ENCODE measurements at regions not wholly inside any gene's neighbourhood (a gene's known extent, or its start where the extent isn't known, plus 50 kb on each side); places are given as distances from the start of the nearest gene placed in this dataset.

GRCh38 chr16:47927330-47927729 is 228.5 kb downstream of the ABCC12 start:
- no peaks in the 10 kb centered on the region for H3K4me1 ChIP-seq (ENCODE audit: control insufficient read depth in 1 of 2, insufficient read depth in 2 of 2, low read length in 2 of 2)
- no peaks in the 10 kb centered on the region for H3K27me3 ChIP-seq (ENCODE audit: control insufficient read depth in 1 of 2, insufficient read depth in 2 of 2, low read length in 2 of 2)
- H3K9ac ChIP-seq (ENCODE audit: low read depth in 1 of 2, low read length in 2 of 2), result no peak overlapping the region
- no peak overlapping the region for H3K4me3 ChIP-seq (ENCODE audit: low read depth in 1 of 2, low read length in 2 of 2)
- no peak overlapping the region for H3K27ac ChIP-seq (ENCODE audit: low read depth, low read length)
- no peaks in the 10 kb centered on the region for H3K36me3 ChIP-seq (ENCODE audit: control insufficient read depth in 1 of 2, insufficient read depth in 2 of 2, low read length in 2 of 2)
- no peaks in the 10 kb centered on the region for H3K9me3 ChIP-seq (ENCODE audit: control insufficient read depth in 1 of 2, low read length in 2 of 2)

GRCh38 chr16:47925811-47926460 is 229.9 kb downstream of the ABCC12 start:
- Histone ChIP-seq H3K9ac (ENCODE audit: low read depth in 1 of 2, low read length in 2 of 2) (no peak overlapping the region), H3K4me1 (ENCODE audit: control insufficient read depth in 1 of 2, insufficient read depth in 2 of 2, low read length in 2 of 2) (no peaks in the 10 kb centered on the region), H3K27me3 (ENCODE audit: control insufficient read depth in 1 of 2, insufficient read depth in 2 of 2, low read length in 2 of 2) (no peaks in the 10 kb centered on the region), H3K9me3 (ENCODE audit: control insufficient read depth in 1 of 2, low read length in 2 of 2) (no peaks in the 10 kb centered on the region), H3K4me3 (ENCODE audit: low read depth in 1 of 2, low read length in 2 of 2) (no peak overlapping the region), H3K27ac (ENCODE audit: low read depth, low read length) (no peak overlapping the region), H3K36me3 (ENCODE audit: control insufficient read depth in 1 of 2, insufficient read depth in 2 of 2, low read length in 2 of 2) (no peaks in the 10 kb centered on the region)

DNA sequence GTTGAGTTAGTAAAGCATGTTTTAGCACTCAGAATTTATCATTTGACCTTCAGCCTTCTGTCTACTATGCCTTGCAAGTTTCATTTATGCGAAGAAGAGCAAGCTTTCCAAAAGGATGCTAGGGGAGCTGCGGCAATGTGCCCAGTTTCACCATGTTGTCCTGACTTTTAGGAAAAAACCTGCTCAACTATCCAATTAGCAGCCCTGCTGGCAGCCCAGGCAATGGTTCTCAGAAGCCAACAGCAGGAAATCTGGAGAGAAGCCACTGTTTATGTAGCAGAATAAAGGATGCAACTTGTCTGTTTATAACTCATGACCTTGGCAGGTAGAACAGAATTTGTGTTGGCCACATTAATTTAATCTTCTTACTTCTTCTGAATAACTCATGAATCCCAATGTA is 230.8 kb downstream of the ABCC12 start:
- Histone ChIP-seq H3K4me3 (ENCODE audit: low read depth in 1 of 2, low read length in 2 of 2) (no peak overlapping the region), H3K27ac (ENCODE audit: low read depth, low read length) (no peak overlapping the region), H3K27me3 (ENCODE audit: control insufficient read depth in 1 of 2, insufficient read depth in 2 of 2, low read length in 2 of 2) (no peaks in the 10 kb centered on the region), H3K36me3 (ENCODE audit: control insufficient read depth in 1 of 2, insufficient read depth in 2 of 2, low read length in 2 of 2) (no peaks in the 10 kb centered on the region), H3K9me3 (ENCODE audit: control insufficient read depth in 1 of 2, low read length in 2 of 2) (no peaks in the 10 kb centered on the region), H3K9ac (ENCODE audit: low read depth in 1 of 2, low read length in 2 of 2) (no peak overlapping the region), H3K4me1 (ENCODE audit: control insufficient read depth in 1 of 2, insufficient read depth in 2 of 2, low read length in 2 of 2) (no peaks in the 10 kb centered on the region)

GRCh38 chr16:47921535-47921934 is 234.3 kb downstream of the ABCC12 start:
- no peaks in the 10 kb centered on the region for H3K36me3 ChIP-seq (ENCODE audit: control insufficient read depth in 1 of 2, insufficient read depth in 2 of 2, low read length in 2 of 2)
- no peaks in the 10 kb centered on the region for H3K4me1 ChIP-seq (ENCODE audit: control insufficient read depth in 1 of 2, insufficient read depth in 2 of 2, low read length in 2 of 2)
- H3K27ac ChIP-seq (ENCODE audit: low read depth, low read length), result no peak overlapping the region
- H3K9me3 ChIP-seq (ENCODE audit: control insufficient read depth in 1 of 2, low read length in 2 of 2), result no peaks in the 10 kb centered on the region
- H3K9ac ChIP-seq (ENCODE audit: low read depth in 1 of 2, low read length in 2 of 2), result no peak overlapping the region
- no peaks in the 10 kb centered on the region for H3K27me3 ChIP-seq (ENCODE audit: control insufficient read depth in 1 of 2, insufficient read depth in 2 of 2, low read length in 2 of 2)
- H3K4me3 ChIP-seq (ENCODE audit: low read depth in 1 of 2, low read length in 2 of 2), result no peak overlapping the region

DNA sequence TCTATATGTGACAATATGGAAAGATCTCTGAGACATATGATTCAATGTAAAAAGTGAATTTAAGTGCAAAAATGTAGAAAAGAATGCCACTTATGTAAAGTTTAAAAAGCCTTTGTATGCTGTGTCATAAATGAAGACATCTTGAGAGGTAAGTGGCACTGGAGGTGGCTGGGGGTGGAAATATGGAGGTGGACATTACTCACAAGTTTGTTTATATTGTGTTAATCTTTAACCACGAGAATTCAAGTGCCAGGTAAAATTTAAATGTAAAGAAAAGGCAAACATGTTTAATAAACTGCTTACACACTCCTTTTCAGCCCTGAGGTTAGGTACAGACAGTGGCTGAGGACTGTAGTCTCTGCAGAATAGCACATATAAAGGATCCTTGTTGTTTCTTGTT is 235.1 kb downstream of the ABCC12 start:
- no peaks in the 10 kb centered on the region for H3K9me3 ChIP-seq (ENCODE audit: control insufficient read depth in 1 of 2, low read length in 2 of 2)
- H3K27me3 ChIP-seq (ENCODE audit: control insufficient read depth in 1 of 2, insufficient read depth in 2 of 2, low read length in 2 of 2), result no peaks in the 10 kb centered on the region
- no peak overlapping the region for H3K9ac ChIP-seq (ENCODE audit: low read depth in 1 of 2, low read length in 2 of 2)
- no peaks in the 10 kb centered on the region for H3K4me1 ChIP-seq (ENCODE audit: control insufficient read depth in 1 of 2, insufficient read depth in 2 of 2, low read length in 2 of 2)
- H3K4me3 ChIP-seq (ENCODE audit: low read depth in 1 of 2, low read length in 2 of 2), result no peak overlapping the region
- no peak overlapping the region for H3K27ac ChIP-seq (ENCODE audit: low read depth, low read length)
- H3K36me3 ChIP-seq (ENCODE audit: control insufficient read depth in 1 of 2, insufficient read depth in 2 of 2, low read length in 2 of 2), result no peaks in the 10 kb centered on the region

GRCh38 chr16:47917118-47917517 is 238.7 kb downstream of the ABCC12 start:
- H3K4me1 ChIP-seq (ENCODE audit: control insufficient read depth in 1 of 2, insufficient read depth in 2 of 2, low read length in 2 of 2), result no peaks in the 10 kb centered on the region
- no peaks in the 10 kb centered on the region for H3K36me3 ChIP-seq (ENCODE audit: control insufficient read depth in 1 of 2, insufficient read depth in 2 of 2, low read length in 2 of 2)
- no peaks in the 10 kb centered on the region for H3K9me3 ChIP-seq (ENCODE audit: control insufficient read depth in 1 of 2, low read length in 2 of 2)
- no peak overlapping the region for H3K27ac ChIP-seq (ENCODE audit: low read depth, low read length)
- H3K4me3 ChIP-seq (ENCODE audit: low read depth in 1 of 2, low read length in 2 of 2), result no peak overlapping the region
- H3K9ac ChIP-seq (ENCODE audit: low read depth in 1 of 2, low read length in 2 of 2), result no peak overlapping the region
- no peaks in the 10 kb centered on the region for H3K27me3 ChIP-seq (ENCODE audit: control insufficient read depth in 1 of 2, insufficient read depth in 2 of 2, low read length in 2 of 2)

- Histone ChIP-seq H3K4me1 (ENCODE audit: control insufficient read depth in 1 of 2, insufficient read depth in 2 of 2, low read length in 2 of 2) (no peaks in the 10 kb centered on the region), H3K9ac (ENCODE audit: low read depth in 1 of 2, low read length in 2 of 2) (no peak overlapping the region), H3K36me3 (ENCODE audit: control insufficient read depth in 1 of 2, insufficient read depth in 2 of 2, low read length in 2 of 2) (no peaks in the 10 kb centered on the region), H3K27me3 (ENCODE audit: control insufficient read depth in 1 of 2, insufficient read depth in 2 of 2, low read length in 2 of 2) (no peaks in the 10 kb centered on the region), H3K27ac (ENCODE audit: low read depth, low read length) (no peak overlapping the region), H3K9me3 (ENCODE audit: control insufficient read depth in 1 of 2, low read length in 2 of 2) (no peaks in the 10 kb centered on the region), H3K4me3 (ENCODE audit: low read depth in 1 of 2, low read length in 2 of 2) (no peak overlapping the region)
Measured at GRCh38 chr16:47916266-47916665, 239.5 kb downstream of the ABCC12 start.

- peaks cover 0 to 3% of the 10 kb centered on the region in 2 donors for H3K9me3 ChIP-seq (ENCODE audit: control insufficient read depth in 1 of 2, low read length in 2 of 2)
- H3K9ac ChIP-seq (ENCODE audit: low read depth in 1 of 2, low read length in 2 of 2), result no peak overlapping the region
- no peaks in the 10 kb centered on the region for H3K4me1 ChIP-seq (ENCODE audit: control insufficient read depth in 1 of 2, insufficient read depth in 2 of 2, low read length in 2 of 2)
- no peaks in the 10 kb centered on the region for H3K36me3 ChIP-seq (ENCODE audit: control insufficient read depth in 1 of 2, insufficient read depth in 2 of 2, low read length in 2 of 2)
- no peak overlapping the region for H3K27ac ChIP-seq (ENCODE audit: low read depth, low read length)
- no peak overlapping the region for H3K4me3 ChIP-seq (ENCODE audit: low read depth in 1 of 2, low read length in 2 of 2)
- no peaks in the 10 kb centered on the region for H3K27me3 ChIP-seq (ENCODE audit: control insufficient read depth in 1 of 2, insufficient read depth in 2 of 2, low read length in 2 of 2)
Measured at GRCh38 chr16:47907109-47907508, 248.7 kb downstream of the ABCC12 start.

GRCh38 chr16:47905771-47906170 is 250.0 kb downstream of the ABCC12 start:
- H3K27me3 ChIP-seq (ENCODE audit: control insufficient read depth in 1 of 2, insufficient read depth in 2 of 2, low read length in 2 of 2), result no peaks in the 10 kb centered on the region
- H3K4me1 ChIP-seq (ENCODE audit: control insufficient read depth in 1 of 2, insufficient read depth in 2 of 2, low read length in 2 of 2), result no peaks in the 10 kb centered on the region
- H3K9ac ChIP-seq (ENCODE audit: low read depth in 1 of 2, low read length in 2 of 2), result no peak overlapping the region
- H3K27ac ChIP-seq (ENCODE audit: low read depth, low read length), result no peak overlapping the region
- peaks cover 0 to 3% of the 10 kb centered on the region in 2 donors for H3K9me3 ChIP-seq (ENCODE audit: control insufficient read depth in 1 of 2, low read length in 2 of 2)
- no peak overlapping the region for H3K4me3 ChIP-seq (ENCODE audit: low read depth in 1 of 2, low read length in 2 of 2)
- H3K36me3 ChIP-seq (ENCODE audit: control insufficient read depth in 1 of 2, insufficient read depth in 2 of 2, low read length in 2 of 2), result no peaks in the 10 kb centered on the region

DNA sequence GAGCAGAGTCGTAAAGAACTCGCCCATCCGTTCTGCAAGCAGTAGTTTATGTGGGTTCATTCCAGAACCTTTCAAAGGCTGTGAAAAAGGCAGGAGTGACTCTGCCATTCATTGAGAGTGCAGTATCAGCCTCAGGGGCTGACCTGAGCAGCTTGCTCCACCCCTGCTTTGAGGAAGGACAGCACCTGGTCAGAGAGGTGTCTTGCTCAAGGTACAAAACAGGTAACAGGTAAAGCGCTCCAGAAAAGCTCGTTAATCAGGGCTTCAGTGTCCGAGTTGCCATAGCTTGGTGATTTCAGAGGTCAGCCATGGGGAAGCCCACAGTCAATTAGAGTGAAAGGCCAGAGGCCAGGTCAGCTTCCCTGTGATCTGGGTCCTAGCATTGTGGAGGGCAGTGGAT is 251.1 kb downstream of the ABCC12 start:
- Histone ChIP-seq H3K36me3 (ENCODE audit: control insufficient read depth in 1 of 2, insufficient read depth in 2 of 2, low read length in 2 of 2) (no peaks in the 10 kb centered on the region), H3K9ac (ENCODE audit: low read depth in 1 of 2, low read length in 2 of 2) (no peak overlapping the region), H3K27me3 (ENCODE audit: control insufficient read depth in 1 of 2, insufficient read depth in 2 of 2, low read length in 2 of 2) (no peaks in the 10 kb centered on the region), H3K27ac (ENCODE audit: low read depth, low read length) (no peak overlapping the region), H3K4me1 (ENCODE audit: control insufficient read depth in 1 of 2, insufficient read depth in 2 of 2, low read length in 2 of 2) (no peaks in the 10 kb centered on the region), H3K9me3 (ENCODE audit: control insufficient read depth in 1 of 2, low read length in 2 of 2) (peaks cover 0 to 3% of the 10 kb centered on the region in 2 donors), H3K4me3 (ENCODE audit: low read depth in 1 of 2, low read length in 2 of 2) (no peak overlapping the region)

- Histone ChIP-seq H3K4me1 (ENCODE audit: control insufficient read depth in 1 of 2, insufficient read depth in 2 of 2, low read length in 2 of 2) (no peaks in the 10 kb centered on the region), H3K9me3 (ENCODE audit: control insufficient read depth in 1 of 2, low read length in 2 of 2) (no peaks in the 10 kb centered on the region), H3K27ac (ENCODE audit: low read depth, low read length) (no peak overlapping the region), H3K9ac (ENCODE audit: low read depth in 1 of 2, low read length in 2 of 2) (no peak overlapping the region), H3K4me3 (ENCODE audit: low read depth in 1 of 2, low read length in 2 of 2) (no peak overlapping the region), H3K27me3 (ENCODE audit: control insufficient read depth in 1 of 2, insufficient read depth in 2 of 2, low read length in 2 of 2) (no peaks in the 10 kb centered on the region), H3K36me3 (ENCODE audit: control insufficient read depth in 1 of 2, insufficient read depth in 2 of 2, low read length in 2 of 2) (no peaks in the 10 kb centered on the region)
Measured at GRCh38 chr16:47903470-47903869, 252.3 kb downstream of the ABCC12 start.

Measured in duodenal mucosa (tissue), 2 donors.